Neuronal stem cell (in vitro differentiated cells): ENCODE measurements at regions not wholly inside any gene's neighbourhood (a gene's known extent, or its start where the extent isn't known, plus 50 kb on each side); places are given as distances from the start of the nearest gene placed in this dataset.

ENCODE experiments used
- DNase-seq: peaks from one replicate; pipeline ENCODE4 v3.0.0-alpha.2; 2013; ENCODE audit warnings: low spot score
- H2AFZ ChIP-seq: one replicate; pipeline ENCODE4 v1.6.1; 2013; ENCODE audit warnings: mild to moderate bottlenecking, low read length, inconsistent platforms
- H2AK5ac ChIP-seq: 2 replicates; pipeline ENCODE4 v1.6.1; 2013; ENCODE audit warnings: low read depth, mild to moderate bottlenecking, inconsistent platforms, low read length, moderate library complexity, mixed read lengths
- H2BK120ac ChIP-seq: 2 replicates; pipeline ENCODE4 v1.6.1; 2013; ENCODE audit warnings: low read depth, mild to moderate bottlenecking, inconsistent platforms, low read length, moderate library complexity, mixed read lengths
- H2BK12ac ChIP-seq: one replicate; pipeline ENCODE4 v1.6.1; 2013; ENCODE audit warnings: low read length, inconsistent platforms
- H2BK15ac ChIP-seq: 2 replicates; pipeline ENCODE4 v1.6.1; 2013; ENCODE audit warnings: mild to moderate bottlenecking, low read length, inconsistent platforms, mixed read lengths
- H2BK5ac ChIP-seq: one replicate; pipeline ENCODE4 v1.6.1; 2013; ENCODE audit warnings: inconsistent platforms, mild to moderate bottlenecking, low read length, moderate library complexity
- H3K14ac ChIP-seq: one replicate; pipeline ENCODE4 v1.6.1; 2013; ENCODE audit warnings: low read length, inconsistent platforms
- H3K18ac ChIP-seq: 2 replicates; pipeline ENCODE4 v1.6.1; 2013; ENCODE audit warnings: low read length, inconsistent platforms
- H3K23ac ChIP-seq: 2 replicates; pipeline ENCODE4 v1.6.1; 2013; ENCODE audit warnings: low read depth, mild to moderate bottlenecking, mixed read lengths, low read length, inconsistent platforms; ENCODE audit not compliant: poor library complexity
- H3K27ac ChIP-seq: replicated peaks from 3 replicates; pipeline ENCODE4 v1.5.1; 2013; ENCODE audit warnings: low read length, inconsistent platforms
- H3K27me3 ChIP-seq, 3 experiments: 2 replicates each; pipeline ENCODE4 v1.6.1; 2013; ENCODE audit warnings: low read length in 3 of 3, mild to moderate bottlenecking in 2 of 3, inconsistent platforms in 1 of 3, low read depth in 1 of 3, mixed read lengths in 1 of 3, moderate library complexity in 1 of 3; ENCODE audit not compliant: control insufficient read depth in 3 of 3, insufficient read depth in 3 of 3
- H3K36me3 ChIP-seq, 2 donors: replicated peaks in 1 of 2; 2 replicates each; pipeline ENCODE4 v1.6.1; 2013; ENCODE audit warnings: low read length in 2 of 2; ENCODE audit not compliant: control insufficient read depth in 2 of 2, insufficient read depth in 2 of 2
- H3K4ac ChIP-seq: 2 replicates; pipeline ENCODE4 v1.6.1; 2013; ENCODE audit warnings: inconsistent platforms, mild to moderate bottlenecking, low read length, moderate library complexity
- H3K4me1 ChIP-seq, 2 donors: 1 replicate in 1 of 2; 2 replicates in 1 of 2; pipeline ENCODE4 v1.6.1; 2013; ENCODE audit warnings: low read length in 2 of 2, low read depth in 1 of 2; ENCODE audit not compliant: control insufficient read depth in 2 of 2, insufficient read depth in 1 of 2
- H3K4me2 ChIP-seq: one replicate; pipeline ENCODE4 v1.6.1; 2013; ENCODE audit warnings: mild to moderate bottlenecking, low read length, inconsistent platforms; ENCODE audit not compliant: insufficient read depth, poor library complexity, severe bottlenecking
- H3K4me3 ChIP-seq, 2 donors: 2 replicates each; pipeline ENCODE4 v1.5.1; 2013; ENCODE audit warnings: low read length in 2 of 2, mild to moderate bottlenecking in 2 of 2, inconsistent platforms in 1 of 2, moderate library complexity in 1 of 2
- H3K79me1 ChIP-seq: one replicate; pipeline ENCODE4 v1.6.1; 2013; ENCODE audit warnings: low read depth, mild to moderate bottlenecking, inconsistent platforms, low read length, moderate library complexity
- H3K9ac ChIP-seq: one replicate; pipeline ENCODE4 v1.6.1; 2013; ENCODE audit warnings: mild to moderate bottlenecking, low read depth, low read length, inconsistent platforms; ENCODE audit not compliant: poor library complexity
- H3K9me3 ChIP-seq, 2 donors: replicated peaks in 1 of 2; 2 replicates each; pipeline versions ENCODE3 to v1.6.1; 2013; ENCODE audit warnings: low read length in 2 of 2, mild to moderate bottlenecking in 2 of 2, inconsistent platforms in 1 of 2, low read depth in 1 of 2, mixed read lengths in 1 of 2, moderate library complexity in 1 of 2; ENCODE audit not compliant: control insufficient read depth in 2 of 2, insufficient read depth in 1 of 2
- H4K8ac ChIP-seq: one replicate; pipeline ENCODE4 v1.6.1; 2013; ENCODE audit warnings: low read depth, mild to moderate bottlenecking, inconsistent platforms, low read length, moderate library complexity
- H4K91ac ChIP-seq: one replicate; pipeline ENCODE4 v1.6.1; 2013; ENCODE audit warnings: low read length, low read depth, mild to moderate bottlenecking, inconsistent platforms; ENCODE audit not compliant: poor library complexity
- WGBS, 2 donors: extraction: QIAGEN DNeasy Blood & Tissue Kit; methylation state at CpG; one replicate each; pipeline ENCODE4 v1.1.7; 2013; ENCODE audit warnings: missing lambda C conversion rate in 2 of 2, mixed read lengths in 1 of 2; ENCODE audit not compliant: insufficient read length in 2 of 2, insufficient replicate concordance in 1 of 2; ENCODE audit errors: extremely low coverage in 2 of 2; 5-methylcytosine and 5-hydroxymethylcytosine counted together

DNA sequence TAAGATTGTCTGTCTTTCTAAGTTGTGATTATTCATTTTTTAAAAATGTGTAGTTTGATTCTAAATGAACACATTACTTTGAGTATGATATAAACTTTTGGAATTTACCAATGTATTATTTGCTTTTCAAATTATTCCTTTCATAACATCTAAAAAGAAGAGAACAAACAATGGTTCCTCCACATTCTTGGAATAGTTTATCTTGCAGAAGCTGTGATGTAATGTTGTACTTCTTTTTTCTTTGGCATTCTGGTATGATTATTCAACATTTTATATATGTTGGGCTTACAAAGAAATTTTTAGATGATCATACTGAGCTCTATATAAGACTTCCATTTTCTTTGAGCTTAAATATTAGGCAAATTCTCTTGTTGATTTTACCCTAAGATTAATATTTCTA is 419.2 kb downstream of the DIPK2A start:
- H2AK5ac ChIP-seq: no peak overlapping the region
- H3K4me2 ChIP-seq: no peak overlapping the region
- no peak overlapping the region for H3K27ac ChIP-seq

DNA sequence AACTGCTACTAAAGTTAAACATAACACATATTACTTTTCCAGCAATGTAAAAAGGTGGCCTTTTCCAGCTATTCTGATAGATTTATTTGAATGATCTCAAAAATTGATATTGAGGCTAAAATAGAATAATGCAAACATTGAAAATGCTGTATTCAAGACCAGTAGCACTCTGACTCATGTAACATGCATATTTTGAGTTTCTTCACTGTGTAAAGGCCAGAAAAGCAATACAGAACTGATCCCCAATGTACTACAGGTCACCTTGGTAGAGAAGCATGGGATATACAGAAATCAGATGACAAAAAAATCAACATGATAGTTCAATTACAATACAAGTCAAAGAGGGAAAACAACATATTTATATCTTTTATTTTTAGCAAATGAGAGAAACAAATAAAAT is 419.6 kb downstream of the DIPK2A start:
- H3K79me1 ChIP-seq: no peaks in the 10 kb centered on the region
- H2BK120ac ChIP-seq: no peak overlapping the region
- no peaks in the 10 kb centered on the region for H3K9me3 ChIP-seq
- no peak overlapping the region for H2BK15ac ChIP-seq
- no peak overlapping the region for H3K18ac ChIP-seq
- H3K27me3 ChIP-seq: no peaks in the 10 kb centered on the region
- H3K4me2 ChIP-seq: no peak overlapping the region
- no peak overlapping the region for H2AFZ ChIP-seq
- H3K36me3 ChIP-seq: no peaks in the 10 kb centered on the region
- H2BK12ac ChIP-seq: no peak overlapping the region
- H3K4ac ChIP-seq: no peak overlapping the region
- H3K23ac ChIP-seq: no peak overlapping the region
- no peak overlapping the region for H3K27ac ChIP-seq
- H3K9ac ChIP-seq: no peak overlapping the region
- DNase-seq: no peak
- H3K4me3 ChIP-seq: no peak overlapping the region
- H2BK5ac ChIP-seq: no peak overlapping the region
- no peaks in the 10 kb centered on the region for H3K4me1 ChIP-seq
- no peak overlapping the region for H2AK5ac ChIP-seq
- H4K91ac ChIP-seq: no peak overlapping the region
- H4K8ac ChIP-seq: no peak overlapping the region
- no peak overlapping the region for H3K14ac ChIP-seq

More for the DNA sequence above, 419.2 kb downstream of the DIPK2A start:
- no peak overlapping the region for H3K18ac ChIP-seq
- H2AFZ ChIP-seq: no peak overlapping the region
- no peak overlapping the region for H4K91ac ChIP-seq
- H2BK5ac ChIP-seq: no peak overlapping the region
- H3K23ac ChIP-seq: no peak overlapping the region
- H4K8ac ChIP-seq: no peak overlapping the region
- no peak overlapping the region for H2BK12ac ChIP-seq
- no peak overlapping the region for H3K14ac ChIP-seq
- H3K9me3 ChIP-seq: no peaks in the 10 kb centered on the region
- H2BK15ac ChIP-seq: no peak overlapping the region
- H3K4me3 ChIP-seq: no peak overlapping the region
- H3K9ac ChIP-seq: no peak overlapping the region
- no peaks in the 10 kb centered on the region for H3K27me3 ChIP-seq
- no peaks in the 10 kb centered on the region for H3K36me3 ChIP-seq
- DNase-seq: no peak
- no peaks in the 10 kb centered on the region for H3K4me1 ChIP-seq
- no peaks in the 10 kb centered on the region for H3K79me1 ChIP-seq
- no peak overlapping the region for H3K4ac ChIP-seq
- no peak overlapping the region for H2BK120ac ChIP-seq

DNA sequence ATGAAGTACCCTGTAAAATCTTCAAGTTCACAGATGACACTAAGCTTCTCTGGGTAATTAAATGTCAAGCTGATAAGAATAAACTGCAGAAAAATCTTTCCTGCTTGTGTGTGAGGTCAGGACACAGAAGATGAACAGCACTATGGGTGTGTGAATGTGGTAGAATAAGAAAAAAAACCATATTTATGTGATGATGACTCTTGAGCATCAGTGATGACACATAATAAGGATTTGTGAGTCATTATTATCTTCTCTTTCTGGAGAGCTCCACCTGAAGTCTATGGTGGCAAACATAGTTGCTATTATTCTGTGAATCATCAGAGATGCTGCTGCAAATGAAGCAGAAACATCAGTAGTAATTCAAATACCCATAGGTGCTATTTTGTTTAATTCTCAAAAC is 422.4 kb downstream of the DIPK2A start:
- Histone ChIP-seq H3K9me3 (peaks cover 0 to under 1% of the 10 kb centered on the region in 2 donors), H2BK120ac (no peak overlapping the region), H3K9ac (no peak overlapping the region), H2BK5ac (no peak overlapping the region), H2AFZ (no peak overlapping the region), H3K27me3 (no peaks in the 10 kb centered on the region), H3K14ac (no peak overlapping the region), H2BK15ac (no peak overlapping the region), H4K91ac (no peak overlapping the region), H3K4ac (no peak overlapping the region), H3K4me3 (no peak overlapping the region), H3K36me3 (no peaks in the 10 kb centered on the region), H3K27ac (no peak overlapping the region), H2AK5ac (no peak overlapping the region), H2BK12ac (no peak overlapping the region), H3K23ac (no peak overlapping the region), H3K79me1 (no peaks in the 10 kb centered on the region), H4K8ac (no peak overlapping the region), H3K4me2 (no peak overlapping the region), H3K18ac (no peak overlapping the region), H3K4me1 (no peaks in the 10 kb centered on the region)
- no peak for DNase-seq

- Histone ChIP-seq H3K79me1 (no peaks in the 10 kb centered on the region), H3K27me3 (no peaks in the 10 kb centered on the region)
- no CpG with 5 or more reads among the region's 5 CpGs for WGBS, 2 donors
Measured at GRCh38 chr3:144402430-144402829, 430.8 kb downstream of the DIPK2A start.

More at GRCh38 chr3:144402430-144402829, 430.8 kb downstream of the DIPK2A start:
- H2AK5ac ChIP-seq: no peak overlapping the region
- no peak overlapping the region for H3K9ac ChIP-seq
- H2BK12ac ChIP-seq: no peak overlapping the region
- H4K91ac ChIP-seq: no peak overlapping the region
- no peak overlapping the region for H2BK120ac ChIP-seq
- no peak overlapping the region for H3K14ac ChIP-seq
- no peak overlapping the region for H3K23ac ChIP-seq
- H3K4ac ChIP-seq: no peak overlapping the region
- H2AFZ ChIP-seq: no peak overlapping the region
- no peak overlapping the region for H3K18ac ChIP-seq
- no peaks in the 10 kb centered on the region for H3K36me3 ChIP-seq
- H2BK5ac ChIP-seq: no peak overlapping the region
- H2BK15ac ChIP-seq: no peak overlapping the region
- no peak overlapping the region for H3K4me3 ChIP-seq
- H4K8ac ChIP-seq: no peak overlapping the region
- H3K27ac ChIP-seq: no peak overlapping the region
- peaks cover 0 to 6% of the 10 kb centered on the region in 2 donors for H3K9me3 ChIP-seq
- DNase-seq: no peak
- H3K4me1 ChIP-seq: no peaks in the 10 kb centered on the region
- no peak overlapping the region for H3K4me2 ChIP-seq
